Right ventricle myocardium inferior (tissue), 1 donor: ENCODE measurements at regions not wholly inside any gene's neighbourhood (a gene's known extent, or its start where the extent isn't known, plus 50 kb on each side); places are given as distances from the start of the nearest gene placed in this dataset.

Experiments used
- ATAC-seq: fragments of 200-7000 bp; cut with Tn5 transposase; one replicate; pipeline ENCODE4 v1.9.1; 2020; ENCODE audit warnings: mild to moderate bottlenecking, moderate library complexity
- DNase-seq: peaks from one replicate; pipeline ENCODE4 v3.0.0; 2021; ENCODE audit errors: missing footprints
- intact Hi-C: fragments of 100-400 bp; cut with DNase I; formaldehyde crosslinking; loops from one replicate; pipeline ENCODE4 v1.11.0; 2022
- donor health status: DM: no; HTN: yes; CAD: no; lungs with severe emphysema.

DNA sequence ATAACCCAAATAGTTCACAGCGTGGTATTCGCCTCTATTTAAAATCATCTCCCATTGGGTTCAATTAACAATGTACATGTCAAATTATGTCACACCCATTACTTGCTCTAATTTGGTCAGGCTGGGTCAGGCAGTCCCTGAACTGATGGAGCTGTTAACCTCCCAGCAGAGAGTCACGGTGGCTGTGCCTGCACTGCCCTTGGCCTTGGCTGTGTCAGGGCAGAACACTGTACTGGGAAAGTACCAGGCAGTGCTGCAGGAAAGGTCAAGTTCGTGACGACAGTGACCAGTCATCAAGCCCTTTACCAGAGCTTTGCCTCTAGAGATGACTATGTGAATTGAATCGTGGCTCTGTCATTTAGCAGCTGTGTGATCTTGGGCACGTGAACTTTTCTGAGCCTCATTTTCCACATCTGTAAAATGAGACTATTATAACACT lies 100.0 kb downstream of the ARF6 start:
- DNase-seq, result no peak
- intact Hi-C loops, result no loop called here
- peak; percentile 57 for ATAC-seq

DNA sequence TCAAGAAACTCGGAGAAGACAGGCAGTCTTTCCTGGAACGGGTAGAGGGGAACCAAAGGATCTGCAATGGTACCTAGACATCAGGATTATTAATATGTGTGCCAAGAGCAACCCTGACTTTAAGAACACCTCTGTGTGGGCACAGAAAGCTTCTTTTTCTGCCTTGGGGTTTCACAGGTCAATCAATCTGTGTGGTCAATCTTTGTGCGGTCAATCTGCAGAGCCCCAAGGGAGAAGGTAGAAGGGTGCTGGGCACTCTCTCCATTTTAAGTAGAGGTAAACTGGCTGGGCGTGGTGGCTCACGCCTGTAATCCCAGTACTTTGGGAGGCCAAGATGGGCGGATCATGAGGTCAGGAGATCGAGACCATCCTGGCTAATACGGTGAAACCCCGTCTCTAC lies 100.7 kb downstream of the ARF6 start:
- intact Hi-C loops, result no loop called here
- no peak for ATAC-seq
- DNase-seq, result no peak

GRCh38 chr14:49994951-49995561 lies 102.2 kb downstream of the ARF6 start:
- intact Hi-C loops, result no loop called here
- no peak for DNase-seq
- ATAC-seq, result no peak

GRCh38 chr14:49997991-49998390 lies 105.1 kb downstream of the ARF6 start:
- intact Hi-C loops, result no loop called here
- ATAC-seq, result no peak

GRCh38 chr14:49999146-49999761 lies 106.4 kb downstream of the ARF6 start:
- peak; percentile 89 for DNase-seq
- intact Hi-C loops, result no loop called here
- peak; percentile 59 for ATAC-seq

More at GRCh38 chr14:49997991-49998390, 105.1 kb downstream of the ARF6 start:
- DNase-seq, result no peak

DNA sequence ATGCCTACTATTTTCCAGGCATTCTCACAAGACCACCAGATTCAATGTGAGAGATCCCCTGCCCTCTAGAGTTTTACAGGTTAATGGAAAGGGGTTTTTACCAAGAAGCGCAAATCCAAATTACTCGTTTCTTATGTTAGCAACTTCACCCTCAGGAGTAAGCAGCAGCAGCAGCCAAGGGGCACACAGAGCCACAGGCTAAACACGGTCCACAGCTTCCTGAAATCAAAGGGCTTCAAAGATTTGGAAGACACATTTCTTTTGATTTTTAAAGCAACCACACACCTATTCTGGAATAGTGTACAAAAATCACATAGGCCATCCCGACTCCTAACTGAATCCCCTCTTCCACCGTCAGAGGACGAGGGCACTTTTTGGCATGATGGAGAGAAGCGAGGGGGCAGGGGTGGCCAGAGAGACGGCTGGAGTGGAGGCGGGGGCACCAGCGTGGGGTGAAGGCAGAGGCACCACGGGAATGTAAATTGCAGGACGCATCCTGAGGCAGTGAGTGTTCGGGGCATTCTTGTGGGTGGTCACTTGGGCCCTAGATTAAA lies 107.0 kb downstream of the ARF6 start:
- ATAC-seq, result no peak
- intact Hi-C loops, result loop anchor here (5.0 kb wide), 2 partner anchors 47 to 107 kb away; no protein-coding TSS in a partner anchor
- no peak for DNase-seq

DNA sequence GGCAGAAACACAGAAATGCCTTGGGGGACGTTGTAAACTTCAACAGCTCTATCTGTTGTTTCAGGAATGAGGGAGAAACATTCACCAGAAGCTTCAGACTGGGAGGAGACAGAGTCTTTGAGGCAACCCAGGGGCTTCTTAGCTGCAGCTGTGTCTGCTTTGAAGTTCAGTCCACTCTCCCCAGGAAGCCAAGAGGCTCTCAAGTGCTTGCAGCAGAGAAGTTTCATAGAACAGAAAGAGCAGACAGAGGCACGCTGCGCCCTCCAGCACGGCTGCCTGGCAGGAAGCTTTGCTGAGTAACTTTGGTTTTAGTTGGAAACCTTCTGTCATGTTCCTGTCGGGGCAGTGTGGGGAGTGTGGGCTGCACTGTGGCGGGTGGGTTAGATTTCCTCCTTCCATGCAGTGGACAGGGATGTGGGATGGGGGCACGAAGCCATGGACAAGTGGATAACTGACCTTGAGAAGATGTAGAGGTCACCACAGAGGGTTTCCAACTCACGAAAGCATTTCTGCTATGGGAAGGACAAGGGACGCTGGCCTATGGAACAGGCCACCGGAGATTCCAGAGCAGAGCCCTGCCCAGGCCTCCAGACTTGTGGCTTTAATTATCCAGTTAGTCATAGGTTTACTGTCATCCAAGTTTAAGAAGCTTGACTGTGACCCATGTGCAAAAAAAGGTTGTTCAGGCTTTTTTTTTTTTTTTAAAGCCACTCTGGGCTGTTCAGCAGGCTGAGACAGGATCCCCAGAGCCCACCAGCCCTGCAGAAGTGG lies 107.7 kb downstream of the ARF6 start:
- peak; percentile 55 for ATAC-seq
- intact Hi-C loops, result loop anchor here (5.0 kb wide), 2 partner anchors 47 to 107 kb away; no protein-coding TSS in a partner anchor
- DNase-seq, result peak; percentile 81

- peak; percentile 33 for ATAC-seq
- DNase-seq, result no peak
- intact Hi-C loops, result loop anchor here (5.0 kb wide), 2 partner anchors 46 to 106 kb away; no protein-coding TSS in a partner anchor
These were observed 108.5 kb downstream of the ARF6 start for GRCh38 chr14:50001151-50001998.

GRCh38 chr14:50001999-50002925 lies 109.4 kb downstream of the ARF6 start:
- ATAC-seq (no peak), DNase-seq (no peak)
- intact Hi-C loops, result loop anchor here (2.0 to 5.0 kb wide), 3 partner anchors 45 to 109 kb away; partner anchors contain the start of gene ARF6

- DNase-seq (no peak), ATAC-seq (no peak)
- intact Hi-C loops, result loop anchor here (2.0 to 5.0 kb wide), 3 partner anchors 44 to 110 kb away; partner anchors contain the start of gene ARF6
These were observed 110.0 kb downstream of the ARF6 start for GRCh38 chr14:50002926-50003212.

- ATAC-seq, result peak; percentile 76
- intact Hi-C loops, result loop anchor here (2.0 to 5.0 kb wide), 3 partner anchors 44 to 111 kb away; partner anchors contain the start of gene ARF6
These were observed 110.5 kb downstream of the ARF6 start for GRCh38 chr14:50003213-50004021.

DNA sequence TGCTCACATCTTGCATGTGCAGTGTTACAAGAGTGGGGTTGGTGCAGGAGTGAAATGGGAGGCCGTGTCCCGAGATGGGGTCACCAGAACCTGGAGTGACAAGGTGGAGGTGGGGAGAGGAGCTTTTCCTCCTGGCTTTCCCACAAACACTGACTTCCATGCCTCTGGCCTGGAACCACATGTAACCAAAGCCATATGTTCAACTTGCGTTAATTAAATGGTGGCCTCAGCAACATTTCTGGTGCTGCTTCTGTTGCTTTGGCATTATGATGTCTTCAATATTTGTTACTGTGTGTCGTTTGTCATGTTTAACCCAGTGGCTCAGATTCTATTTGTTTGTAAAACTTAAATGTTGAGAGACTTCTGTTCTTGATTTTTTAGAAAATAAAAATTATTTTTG lies 110.2 kb downstream of the VCPKMT start:
- ATAC-seq (no peak), DNase-seq (no peak)
- intact Hi-C loops, result no loop called here

More at GRCh38 chr14:50003213-50004021, 110.5 kb downstream of the ARF6 start:
- DNase-seq, result peak; percentile 92

GRCh38 chr14:50007123-50007903 lies 109.1 kb downstream of the VCPKMT start:
- intact Hi-C loops, result no loop called here
- DNase-seq, result no peak
- no peak for ATAC-seq

- no peak for ATAC-seq
- intact Hi-C loops, result no loop called here
- no peak for DNase-seq
These were observed 107.8 kb downstream of the VCPKMT start for GRCh38 chr14:50008562-50008961.

- intact Hi-C loops, result no loop called here
- no peak for ATAC-seq
- DNase-seq, result no peak
These were observed 107.4 kb downstream of the VCPKMT start for GRCh38 chr14:50008974-50009373.

- intact Hi-C loops, result no loop called here
- ATAC-seq (no peak), DNase-seq (no peak)
These were observed 105.6 kb downstream of the VCPKMT start for GRCh38 chr14:50010752-50011151.
